Endothelial cell of umbilical vein (primary cell): ENCODE measurements at regions not wholly inside any gene's neighbourhood (a gene's known extent, or its start where the extent isn't known, plus 50 kb on each side); places are given as distances from the start of the nearest gene placed in this dataset.

Experiments used
- BruUV-seq: library from RNA; stranded (reverse); fragments of 400-500 nt; replicated peaks from 2 replicates; lab custom pipeline; 2021; lab: Mats Ljungman, UMichigan
- CTCF ChIA-PET: fragments of 300-600, 350-600 bp; sonication (Branson Sonifier 250); formaldehyde crosslinking; loops from one replicate; lab custom pipeline; 2021; ENCODE audit warnings: antibody characterized with exemption, inconsistent platforms; lab: Charles Lee
- POLR2A ChIA-PET: fragments of 300-600, 350-600 bp; sonication (Branson Sonifier 250); formaldehyde crosslinking; loops from one replicate; lab custom pipeline; 2021; ENCODE audit warnings: antibody characterized with exemption, inconsistent platforms; lab: Charles Lee
- DNase-seq: peaks from one replicate; pipeline ENCODE4 v3.0.0-alpha.2; 2011; ENCODE audit warnings: low read depth, low spot score
- FAIRE-seq: peaks from 2 replicates; lab custom pipeline; 2011; peaks lifted over from hg19 to GRCh38; lab: Jason Lieb, UNC
- H2AFZ ChIP-seq: 2 replicates; pipeline ENCODE4 v1.6.0; 2012; ENCODE audit warnings: low read depth, low read length, control low read depth, inconsistent platforms
- H3K27ac ChIP-seq: 2 replicates; pipeline ENCODE4 v1.5.1; 2011; ENCODE audit warnings: low read depth, mild to moderate bottlenecking, control low read depth, low read length, moderate library complexity; ENCODE audit not compliant: insufficient read depth
- H3K27me3 ChIP-seq, 2 experiments: 2 replicates each; pipeline versions ENCODE4 v1.6.0 to v1.6.1; 2011; ENCODE audit warnings: low read length in 2 of 2, mixed read lengths in 1 of 2; ENCODE audit not compliant: control insufficient read depth in 2 of 2, insufficient read depth in 2 of 2
- H3K36me3 ChIP-seq, 2 experiments: 2 replicates in 1 of 2; 3 replicates in 1 of 2; pipeline ENCODE4 v1.5.1; 2011; ENCODE audit warnings: low read length in 2 of 2, mild to moderate bottlenecking in 1 of 2, moderate library complexity in 1 of 2; ENCODE audit not compliant: control insufficient read depth in 2 of 2, insufficient read depth in 2 of 2; ENCODE audit errors: extremely low read depth in 1 of 2
- H3K4me1 ChIP-seq: 3 replicates; pipeline ENCODE4 v1.5.1; 2011; ENCODE audit warnings: mild to moderate bottlenecking, low read length; ENCODE audit not compliant: control insufficient read depth, insufficient read depth; ENCODE audit errors: extremely low read depth
- H3K4me2 ChIP-seq: 2 replicates; pipeline ENCODE4 v1.6.1; 2011; ENCODE audit warnings: low read length, control low read depth, mixed read lengths; ENCODE audit not compliant: insufficient read depth
- H3K4me3 ChIP-seq, 3 experiments: fragments of 200-600 bp in 1 of 3; sonication (generic), shearing (Covaris generic) in 1 of 3; replicated peaks in 1 of 3; 2 replicates each; pipeline ENCODE4 v1.5.1; 2011 to 2016; ENCODE audit warnings: control low read depth in 3 of 3, low read length in 3 of 3, mild to moderate bottlenecking in 2 of 3, inconsistent platforms in 1 of 3, low read depth in 1 of 3, moderate library complexity in 1 of 3; ENCODE audit not compliant: insufficient read depth in 1 of 3
- H3K79me2 ChIP-seq: 2 replicates; pipeline ENCODE4 v1.6.0; 2012; ENCODE audit warnings: low read length, inconsistent platforms; ENCODE audit not compliant: control insufficient read depth, insufficient read depth
- H3K9ac ChIP-seq: replicated peaks from 2 replicates; pipeline ENCODE3; 2011; ENCODE audit warnings: low read length, control low read depth; ENCODE audit not compliant: insufficient read depth; ENCODE audit errors: extremely low read depth
- H3K9me1 ChIP-seq: replicated peaks from 3 replicates; pipeline ENCODE4 v1.6.0; 2011; ENCODE audit warnings: mild to moderate bottlenecking, low read length; ENCODE audit not compliant: control insufficient read depth, insufficient read depth; ENCODE audit errors: extremely low read depth
- H3K9me3 ChIP-seq: replicated peaks from 2 replicates; pipeline ENCODE4 v1.5.1; 2012; ENCODE audit warnings: low read length, inconsistent platforms; ENCODE audit not compliant: control insufficient read depth, insufficient read depth
- H4K20me1 ChIP-seq: replicated peaks from 2 replicates; pipeline ENCODE3; 2011; ENCODE audit warnings: mild to moderate bottlenecking, low read length; ENCODE audit not compliant: control insufficient read depth, insufficient read depth; ENCODE audit errors: extremely low read depth
- EZH2 ChIP-seq: IDR thresholded peaks from 2 replicates; pipeline ENCODE4 v1.6.1; 2012; ENCODE audit warnings: borderline replicate concordance, low read depth, mild to moderate bottlenecking, moderate library complexity, low read length, inconsistent platforms; ENCODE audit not compliant: severe bottlenecking
- FOS ChIP-seq: IDR thresholded peaks from 2 replicates; pipeline ENCODE4 v1.6.1; 2011; ENCODE audit warnings: mild to moderate bottlenecking, low read length, moderate library complexity, borderline replicate concordance; ENCODE audit not compliant: insufficient read depth
- GATA2 ChIP-seq: IDR thresholded peaks from 2 replicates; pipeline ENCODE4 v1.7.0; 2011; ENCODE audit warnings: low read depth, mild to moderate bottlenecking, moderate library complexity, mixed read lengths, low read length; ENCODE audit not compliant: insufficient read length, insufficient read depth
- JUN ChIP-seq: IDR thresholded peaks from 2 replicates; pipeline ENCODE4 v1.6.1; 2011; ENCODE audit warnings: borderline replicate concordance, low read depth; ENCODE audit not compliant: insufficient read length, insufficient read depth
- MYC ChIP-seq: IDR thresholded peaks from one replicate; pipeline ENCODE4 v1.6.1; 2011; ENCODE audit warnings: mild to moderate bottlenecking, low read depth, low read length
- POLR2A ChIP-seq: IDR thresholded peaks from 2 replicates; pipeline ENCODE4 v1.6.1; 2012; ENCODE audit warnings: low read depth, mild to moderate bottlenecking, control low read depth, low read length
- POLR2AphosphoS5 ChIP-seq: IDR thresholded peaks from 2 replicates; pipeline ENCODE4 v1.6.1; 2012; ENCODE audit warnings: low read depth, mild to moderate bottlenecking, control low read depth, low read length, moderate library complexity; ENCODE audit not compliant: insufficient read depth
- dilution Hi-C: fragments of 300-500 bp; cut with MboI; formaldehyde crosslinking; loops from one replicate; pipeline ENCODE4 v1.15.0; 2019; ENCODE audit warnings: low sequenced_read_pairs; ENCODE audit not compliant: extremely low pct_ligation_motif_present
- intact Hi-C: fragments of 100-400 bp; cut with micrococcal nuclease; formaldehyde crosslinking; loops from one replicate; pipeline ENCODE4 v1.10.0; 2022
- TF ChIP-seq, protein P1 (sequence below): IDR thresholded peaks from 2 replicates; pipeline ENCODE4 v1.6.1; 2011; ENCODE audit not compliant: insufficient read depth, insufficient read length
- TF ChIP-seq, protein P2 (sequence below), 2 donors: IDR thresholded peaks; 1 replicate in 1 of 2; 2 replicates in 1 of 2; pipeline ENCODE4 v1.5.1; 2011; ENCODE audit warnings: low read length in 2 of 2, mild to moderate bottlenecking in 2 of 2, moderate library complexity in 2 of 2, control low read depth in 1 of 2, inconsistent platforms in 1 of 2, low read depth in 1 of 2; ENCODE audit not compliant: insufficient read depth in 1 of 2; ENCODE audit errors: extremely low read depth in 1 of 2

DNA sequence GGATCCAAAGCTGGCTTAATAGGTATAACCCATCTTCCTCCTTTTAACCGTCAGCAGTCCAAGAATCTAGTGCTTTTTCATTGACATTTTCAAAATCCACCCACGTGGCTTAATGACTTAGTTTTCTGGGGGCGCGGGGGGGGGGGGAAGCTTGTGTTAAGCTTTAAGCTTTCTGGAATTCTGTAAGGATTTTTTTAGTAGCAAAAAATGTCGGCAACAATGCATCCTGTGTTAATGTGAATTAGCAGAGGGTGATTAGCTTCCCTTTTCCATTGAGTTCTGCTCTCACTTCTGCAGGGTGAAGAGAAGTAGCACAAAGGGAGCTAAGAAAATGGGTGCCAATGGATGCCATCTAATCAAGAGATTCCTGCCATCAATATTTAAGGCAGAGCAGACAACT is 348.2 kb downstream of the SAMD5 start:
- BruUV-seq, result no TSS peak
- dilution Hi-C loops, result no loop called here
- no peaks in the 10 kb centered on the region for H3K36me3 ChIP-seq

More for the DNA sequence above, 348.2 kb downstream of the SAMD5 start:
- Histone ChIP-seq H4K20me1 (no peaks in the 10 kb centered on the region), H2AFZ (no peak overlapping the region), H3K4me1 (peaks cover 10% of the 10 kb centered on the region), H3K9ac (no peak overlapping the region), H3K4me2 (no peak overlapping the region), H3K27ac (no peak overlapping the region), H3K9me1 (no peaks in the 10 kb centered on the region), H3K4me3 (no peak overlapping the region), H3K9me3 (no peaks in the 10 kb centered on the region), H3K27me3 (no peaks in the 10 kb centered on the region), H3K79me2 (no peaks in the 10 kb centered on the region)
- no peak for TF ChIP-seq GATA2
- no peak for TF ChIP-seq JUN
- TF ChIP-seq POLR2A, result no peak
- TF ChIP-seq POLR2AphosphoS5, result no peak
- TF ChIP-seq MYC, result no peak
- no peak for TF ChIP-seq EZH2
- TF ChIP-seq, protein P1, sequence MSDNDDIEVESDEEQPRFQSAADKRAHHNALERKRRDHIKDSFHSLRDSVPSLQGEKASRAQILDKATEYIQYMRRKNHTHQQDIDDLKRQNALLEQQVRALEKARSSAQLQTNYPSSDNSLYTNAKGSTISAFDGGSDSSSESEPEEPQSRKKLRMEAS, result no peak
- no peak for TF ChIP-seq FOS
- TF ChIP-seq, protein P2, sequence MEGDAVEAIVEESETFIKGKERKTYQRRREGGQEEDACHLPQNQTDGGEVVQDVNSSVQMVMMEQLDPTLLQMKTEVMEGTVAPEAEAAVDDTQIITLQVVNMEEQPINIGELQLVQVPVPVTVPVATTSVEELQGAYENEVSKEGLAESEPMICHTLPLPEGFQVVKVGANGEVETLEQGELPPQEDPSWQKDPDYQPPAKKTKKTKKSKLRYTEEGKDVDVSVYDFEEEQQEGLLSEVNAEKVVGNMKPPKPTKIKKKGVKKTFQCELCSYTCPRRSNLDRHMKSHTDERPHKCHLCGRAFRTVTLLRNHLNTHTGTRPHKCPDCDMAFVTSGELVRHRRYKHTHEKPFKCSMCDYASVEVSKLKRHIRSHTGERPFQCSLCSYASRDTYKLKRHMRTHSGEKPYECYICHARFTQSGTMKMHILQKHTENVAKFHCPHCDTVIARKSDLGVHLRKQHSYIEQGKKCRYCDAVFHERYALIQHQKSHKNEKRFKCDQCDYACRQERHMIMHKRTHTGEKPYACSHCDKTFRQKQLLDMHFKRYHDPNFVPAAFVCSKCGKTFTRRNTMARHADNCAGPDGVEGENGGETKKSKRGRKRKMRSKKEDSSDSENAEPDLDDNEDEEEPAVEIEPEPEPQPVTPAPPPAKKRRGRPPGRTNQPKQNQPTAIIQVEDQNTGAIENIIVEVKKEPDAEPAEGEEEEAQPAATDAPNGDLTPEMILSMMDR (IDR thresholded peaks at IDR 0.05; ENCODE audit: extremely low read depth in 1 of 2, insufficient read depth in 1 of 2, low read depth in 1 of 2, low read length in 2 of 2), result no peak
- DNase-seq, result no peak
- ChIA-PET CTCF (interaction anchor here (1.1 kb wide), 1 partner anchor 30 kb away, joined by 4 read pairs; no protein-coding TSS in a partner anchor), POLR2A (no interaction called here)
- intact Hi-C loops, result no loop called here
- no peak for FAIRE-seq
